Right ventricle myocardium superior (tissue), 1 donor: ENCODE measurements at regions not wholly inside any gene's neighbourhood (a gene's known extent, or its start where the extent isn't known, plus 50 kb on each side); places are given as distances from the start of the nearest gene placed in this dataset.

ENCODE experiments used
- ATAC-seq: fragments of 200-7000 bp; cut with Tn5 transposase; one replicate; pipeline ENCODE4 v1.9.1; 2020; ENCODE audit warnings: mild to moderate bottlenecking; ENCODE audit not compliant: poor library complexity
- DNase-seq: peaks from one replicate; pipeline ENCODE4 v3.0.0-alpha.2; 2020
- intact Hi-C: fragments of 100-400 bp; cut with DNase I; formaldehyde crosslinking; loops from one replicate; pipeline ENCODE4 v1.11.2; 2022
- donor health status: DM: no; HTN: yes; CAD: no; lungs with severe emphysema.

DNA sequence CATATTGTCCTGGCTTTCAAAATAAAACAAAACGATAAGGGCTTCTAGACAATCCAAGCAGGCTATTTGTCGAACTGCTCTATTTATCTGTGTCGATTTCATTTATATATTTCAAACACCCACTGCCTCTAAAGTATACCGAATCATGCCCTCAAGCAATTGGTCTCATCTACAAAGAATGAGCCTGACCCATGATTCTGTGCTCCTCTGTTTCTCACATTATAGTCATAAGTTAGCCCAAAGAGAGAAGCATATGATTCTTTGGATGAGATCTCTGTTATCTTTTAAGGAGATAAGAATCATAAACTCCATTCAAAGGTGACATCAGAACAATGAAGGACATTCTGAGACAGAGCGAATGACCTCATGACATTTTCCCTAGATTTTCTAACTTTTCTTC, 191.1 kb downstream of the MAP2K6 start:
- DNase-seq (no peak), ATAC-seq (no peak)
- intact Hi-C loops: loop anchor here (10.0 kb wide), 1 partner anchor 539 kb away; no protein-coding TSS in a partner anchor

DNA sequence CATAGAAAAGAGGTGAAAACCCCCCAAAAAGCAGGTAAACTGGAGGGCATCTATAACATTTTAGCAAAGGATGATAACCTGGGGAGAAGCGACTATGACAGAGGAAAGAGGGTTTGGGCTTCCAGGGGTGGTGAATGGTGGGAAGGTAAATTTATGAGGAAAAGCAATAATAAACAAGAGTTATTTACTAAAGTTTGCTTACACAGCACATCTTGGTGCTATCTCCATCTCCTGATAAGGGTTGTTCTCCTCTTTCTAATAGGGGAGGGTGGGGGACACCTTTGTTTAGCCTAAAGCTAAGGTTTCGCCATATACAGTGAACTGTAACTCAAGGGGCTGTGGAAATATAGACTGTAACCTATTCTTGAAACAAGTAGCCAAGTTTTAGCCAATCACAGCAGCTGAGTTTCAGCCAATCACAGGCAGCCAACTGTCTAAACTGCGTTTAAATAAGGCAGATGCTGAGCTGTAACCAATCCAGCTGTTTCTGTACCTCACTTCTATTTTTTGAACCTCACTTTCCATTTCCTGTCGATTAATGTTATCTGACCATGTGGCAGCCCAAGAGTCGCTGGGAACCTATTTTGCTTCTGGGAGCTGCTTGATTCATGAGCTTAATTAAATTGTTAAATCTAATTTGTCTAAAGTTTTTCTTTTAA, 191.8 kb downstream of the MAP2K6 start:
- intact Hi-C loops: loop anchor here (10.0 kb wide), 1 partner anchor 539 kb away; no protein-coding TSS in a partner anchor

DNA sequence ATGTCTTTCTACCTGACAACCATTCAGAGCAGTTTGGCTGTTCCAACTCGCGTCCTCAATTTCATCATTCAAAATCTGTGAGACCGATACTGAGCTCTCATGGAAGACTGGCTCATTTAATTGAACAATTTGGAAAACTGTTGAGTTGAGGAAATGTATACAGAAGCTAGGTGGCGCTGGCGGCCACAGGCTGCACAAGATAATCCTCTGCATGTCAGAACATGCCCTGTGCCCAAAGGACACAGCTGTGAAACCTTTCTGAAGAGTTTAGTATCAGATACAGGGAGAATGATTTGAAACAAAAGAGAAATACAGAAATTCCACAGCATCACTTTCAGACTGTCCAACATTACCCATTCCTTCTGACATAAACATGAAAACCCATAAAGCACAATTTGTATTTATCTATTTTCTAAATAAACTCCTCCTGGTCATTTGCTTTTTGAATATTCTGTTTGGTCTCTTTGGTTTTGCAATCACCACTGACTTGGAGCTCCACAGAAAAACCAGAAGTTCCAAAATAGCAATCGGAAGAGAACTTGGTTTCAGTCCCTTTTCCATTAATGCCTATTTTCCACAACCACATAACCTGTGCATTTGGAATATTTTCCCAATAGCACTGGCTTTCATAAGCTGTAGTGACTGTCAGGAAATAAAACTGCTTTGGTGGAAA, 192.8 kb downstream of the MAP2K6 start:
- ATAC-seq: peak; percentile 94
- intact Hi-C loops: loop anchor here (10.0 kb wide), 1 partner anchor 538 kb away; no protein-coding TSS in a partner anchor

More for the DNA sequence above, 191.8 kb downstream of the MAP2K6 start:
- no peak for DNase-seq
- no peak for ATAC-seq

DNA sequence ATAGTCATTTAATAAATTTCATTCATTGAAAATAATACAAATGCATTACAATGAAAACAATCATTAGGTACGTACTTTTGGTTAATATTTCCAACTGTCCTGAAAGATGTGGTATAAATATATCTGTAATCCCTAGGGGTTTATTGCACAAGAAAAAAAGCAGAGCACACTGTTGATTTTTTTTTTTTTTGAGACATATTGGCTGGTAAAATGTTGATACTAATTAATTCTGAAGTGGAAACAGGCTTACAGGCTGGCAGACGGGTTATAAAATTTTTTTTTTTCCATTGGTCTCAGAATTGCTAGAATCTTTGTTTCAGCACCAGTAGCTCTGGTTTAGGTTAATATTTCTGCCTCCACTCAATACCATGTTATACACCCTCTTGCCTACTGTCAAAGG, 193.6 kb downstream of the MAP2K6 start:
- intact Hi-C loops: loop anchor here (10.0 kb wide), 1 partner anchor 537 kb away; no protein-coding TSS in a partner anchor
- ATAC-seq (no peak), DNase-seq (no peak)

More for the DNA sequence above, 192.8 kb downstream of the MAP2K6 start:
- peak; percentile 85 for DNase-seq

DNA sequence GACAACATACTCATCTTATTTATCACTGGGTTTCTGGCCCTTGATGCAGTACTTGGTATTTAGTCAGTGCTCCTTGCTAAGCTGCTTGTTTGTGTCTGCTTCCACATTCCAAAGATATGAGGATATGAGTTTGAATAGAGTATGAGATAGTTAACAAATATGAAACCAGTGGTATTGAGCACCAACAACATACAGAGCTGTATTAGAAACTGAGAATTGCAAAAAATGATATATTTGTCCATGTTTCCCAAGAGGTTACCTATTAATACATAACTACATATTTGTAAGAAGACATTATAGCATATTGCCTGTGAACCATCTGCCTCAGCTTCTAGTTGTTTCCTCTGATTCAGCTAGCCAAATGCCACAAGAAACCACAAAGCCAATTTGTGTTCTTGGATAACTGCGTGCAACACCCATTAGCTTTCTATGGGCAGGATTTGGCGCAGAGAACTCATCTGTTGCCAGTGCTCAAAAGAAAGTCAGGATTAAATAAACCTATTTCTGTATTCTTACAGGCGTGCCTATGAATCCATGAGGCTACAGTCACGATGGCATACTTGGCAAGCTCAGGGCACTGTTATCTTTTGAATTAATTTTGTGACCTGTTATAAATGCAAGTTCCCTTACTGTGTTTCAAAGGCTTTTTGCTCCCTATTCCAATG, 194.4 kb downstream of the MAP2K6 start:
- DNase-seq: no peak
- ATAC-seq: peak; percentile 70
- intact Hi-C loops: loop anchor here (10.0 kb wide), 1 partner anchor 536 kb away; no protein-coding TSS in a partner anchor

DNA sequence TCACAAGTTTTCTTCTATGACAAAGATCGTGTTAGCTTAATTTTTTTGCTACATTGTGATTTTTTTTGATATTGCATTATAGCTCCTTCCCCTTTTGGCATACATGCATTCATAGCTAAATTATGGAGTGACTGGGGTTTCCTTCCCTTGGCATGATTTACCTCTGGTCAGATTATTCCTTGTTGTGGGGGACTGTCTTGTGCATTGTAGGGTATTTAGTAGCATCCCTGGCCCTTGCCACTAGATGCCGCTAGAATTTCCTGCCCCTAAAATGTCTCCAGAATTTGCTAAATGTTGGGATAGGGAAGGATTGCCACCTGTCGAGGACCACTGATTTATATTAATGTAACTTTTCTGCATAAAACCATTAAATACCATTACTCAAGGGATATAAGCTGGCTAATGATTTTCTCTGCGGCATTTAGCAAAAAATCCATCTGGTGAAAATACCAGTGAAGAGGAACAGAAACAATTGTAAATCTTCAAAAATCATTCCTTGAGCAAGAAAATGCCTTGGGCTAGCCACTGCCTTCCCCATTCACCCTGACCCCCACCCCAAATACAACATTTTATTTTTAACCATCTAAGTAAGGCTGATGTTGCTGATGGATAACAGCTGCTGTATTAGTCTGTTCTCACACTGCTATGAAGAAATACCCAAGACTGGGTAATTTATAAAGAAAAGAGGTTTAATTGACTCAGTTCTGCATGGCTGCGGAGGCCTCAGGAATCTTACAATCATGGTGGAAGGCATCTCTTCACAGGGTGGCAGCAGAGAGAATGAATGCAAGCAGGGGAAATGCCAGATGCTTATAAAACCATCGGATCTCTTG, 195.2 kb downstream of the MAP2K6 start:
- intact Hi-C loops: loop anchor here (10.0 kb wide), 1 partner anchor 535 kb away; no protein-coding TSS in a partner anchor

DNA sequence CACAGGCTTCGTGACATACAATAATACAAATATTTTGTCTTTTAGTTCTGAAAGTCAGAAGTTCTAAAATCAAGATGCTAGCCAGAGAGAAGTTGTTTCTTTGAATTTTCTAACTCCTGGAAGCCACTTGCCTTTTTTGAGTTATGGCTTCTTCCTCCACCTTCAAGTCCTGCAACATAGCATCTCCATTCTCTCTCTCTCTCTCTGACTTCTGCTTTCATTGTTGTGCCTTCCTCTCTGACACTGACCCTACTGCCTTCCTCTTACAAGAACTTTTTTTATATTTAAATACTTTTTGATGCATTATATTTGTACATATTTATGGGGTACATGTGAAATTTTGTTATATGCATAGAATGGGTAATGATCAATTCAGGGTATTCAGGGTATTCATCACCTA, 205.9 kb downstream of the MAP2K6 start:
- ATAC-seq (no peak), DNase-seq (no peak)
- intact Hi-C loops: no loop called here

More for the DNA sequence above, 195.2 kb downstream of the MAP2K6 start:
- peak; percentile 53 for ATAC-seq
- no peak for DNase-seq

DNA sequence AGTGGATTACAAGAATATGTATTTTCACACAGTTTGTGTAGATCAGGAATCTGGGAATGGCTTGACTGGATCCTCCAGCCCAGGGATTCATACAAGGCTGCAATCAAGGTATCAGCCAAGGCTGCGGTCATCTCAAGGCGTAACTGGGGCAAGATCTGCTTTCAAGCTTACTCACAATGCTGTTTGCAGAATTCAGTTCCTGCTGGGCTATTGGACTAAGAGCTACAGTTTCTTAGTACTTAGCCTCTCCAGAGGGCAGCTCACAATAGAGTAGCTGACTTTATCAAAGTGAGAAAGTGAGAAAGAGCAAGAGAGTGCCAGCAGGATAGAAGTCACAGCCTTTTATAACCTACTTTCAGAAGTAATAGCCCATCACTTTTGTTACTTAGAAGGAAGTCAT, 211.0 kb downstream of the MAP2K6 start:
- no peak for ATAC-seq
- intact Hi-C loops: no loop called here

DNA sequence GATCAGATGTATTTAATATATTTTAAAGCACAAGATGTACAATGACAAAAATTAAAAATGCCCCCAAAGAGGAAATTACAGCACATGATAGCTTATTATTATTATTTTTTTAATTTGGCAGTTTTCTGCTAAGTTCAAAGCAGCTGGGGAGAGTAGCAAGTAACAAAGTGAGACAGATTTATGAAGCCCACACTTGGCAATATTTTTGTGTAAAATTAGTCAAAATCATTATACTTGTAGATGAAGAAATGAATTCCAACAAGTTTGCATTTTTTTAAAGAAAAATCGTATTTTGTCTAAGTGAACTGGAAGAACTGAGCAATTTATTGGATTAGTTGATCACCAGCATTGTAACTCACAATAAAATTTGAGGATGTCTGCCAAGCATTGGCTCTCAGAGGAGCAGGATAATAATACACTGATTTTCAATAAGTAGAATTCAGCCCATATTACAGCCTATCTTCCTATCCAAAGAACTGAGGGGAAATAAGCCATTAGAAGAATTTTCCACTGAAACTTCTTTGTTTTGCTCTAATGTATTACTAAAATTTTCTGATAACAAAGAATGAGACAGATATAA, 215.6 kb downstream of the MAP2K6 start:
- intact Hi-C loops: no loop called here
- ATAC-seq (no peak), DNase-seq (no peak)

More for the DNA sequence above, 211.0 kb downstream of the MAP2K6 start:
- no peak for DNase-seq

DNA sequence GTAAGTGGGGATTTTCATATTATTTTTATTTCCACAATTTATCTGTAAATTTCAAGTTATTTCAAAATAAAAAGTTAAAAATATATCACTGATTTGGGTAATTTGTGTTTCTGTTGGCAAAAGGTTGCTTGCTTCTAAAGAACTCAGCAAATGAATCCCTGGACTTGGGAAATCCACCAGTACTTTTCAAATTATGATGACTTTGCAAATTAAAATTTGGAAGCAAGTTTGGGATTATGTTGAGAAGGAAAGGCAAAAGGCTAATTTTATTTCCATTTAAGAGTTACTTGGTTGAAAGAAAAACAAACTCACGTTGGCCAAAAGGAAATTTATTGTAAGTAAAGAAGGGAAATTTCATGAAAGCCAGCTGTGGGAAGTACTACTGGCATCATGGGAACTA, 220.3 kb downstream of the MAP2K6 start:
- intact Hi-C loops: no loop called here
- DNase-seq: no peak
- no peak for ATAC-seq

DNA sequence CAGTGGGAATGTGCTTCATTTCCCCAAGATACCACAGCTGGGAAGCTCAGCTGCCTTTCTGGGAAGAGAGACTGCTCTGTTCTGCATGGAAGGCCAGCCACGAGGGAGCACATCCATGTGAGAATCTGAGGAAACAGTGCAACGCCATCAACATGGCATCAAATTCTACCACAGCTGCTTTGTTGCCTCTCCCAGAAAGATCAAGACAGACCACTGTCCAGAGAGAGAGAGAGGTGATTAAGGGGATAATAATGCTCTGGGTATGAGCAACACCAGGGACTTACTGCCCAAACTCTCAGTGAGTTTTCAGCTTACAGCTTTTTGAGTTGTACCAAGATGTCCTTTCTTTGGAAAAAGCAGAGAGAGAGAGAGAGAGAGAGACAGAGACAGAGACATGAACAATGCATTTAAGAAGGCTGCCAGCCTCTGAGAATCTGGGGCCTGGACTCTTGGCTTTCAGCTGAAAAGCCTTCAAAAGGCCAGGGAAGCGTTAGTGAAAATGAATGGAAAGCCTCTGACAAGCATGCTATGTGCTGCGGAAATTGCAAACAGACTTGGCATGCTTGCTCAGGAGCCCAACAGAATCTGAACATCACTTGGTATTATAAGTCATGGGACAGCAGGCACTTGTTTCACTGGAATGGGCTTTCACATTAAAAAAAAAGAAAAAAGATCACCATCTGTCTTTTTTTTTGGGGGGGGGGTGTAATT, 223.1 kb downstream of the MAP2K6 start:
- ATAC-seq (no peak), DNase-seq (no peak)
- intact Hi-C loops: no loop called here

DNA sequence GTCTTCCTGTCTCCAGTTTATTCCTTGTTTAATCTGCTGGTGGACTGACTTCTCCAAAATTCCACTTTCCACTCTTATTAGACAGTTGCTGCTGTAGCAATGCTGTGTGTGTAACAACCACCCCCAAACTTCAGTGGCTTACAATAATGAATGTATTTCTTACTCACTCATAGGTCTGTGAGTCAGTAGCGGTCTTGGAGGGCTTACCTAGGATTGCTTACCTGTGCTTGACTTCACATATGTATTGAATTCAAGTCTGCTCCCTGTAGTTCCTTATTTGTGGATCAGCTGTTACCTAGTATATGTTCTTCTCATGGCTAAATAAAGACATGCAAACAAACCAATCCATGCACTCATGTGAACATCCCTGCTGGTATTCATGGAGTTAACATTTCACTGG, 224.6 kb downstream of the MAP2K6 start:
- no peak for ATAC-seq
- no peak for DNase-seq
- intact Hi-C loops: no loop called here

DNA sequence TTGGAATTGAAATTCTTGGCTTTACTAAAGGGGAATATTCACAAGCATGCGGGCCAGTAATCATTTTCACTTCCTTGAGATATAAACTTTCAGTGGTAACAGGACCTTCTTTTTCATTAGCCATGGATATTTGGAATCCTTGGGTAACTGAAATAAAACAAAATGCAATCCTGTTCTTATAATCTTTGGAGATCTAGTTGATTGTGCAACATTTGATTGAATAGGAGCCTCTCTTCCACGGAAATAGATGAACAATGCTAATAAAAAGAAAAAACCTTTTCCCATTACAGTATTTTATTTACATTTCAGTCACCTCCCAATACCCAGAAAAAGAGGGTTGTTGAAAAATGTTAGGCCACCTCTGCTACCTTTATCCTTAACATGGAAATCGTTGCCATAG, 225.6 kb downstream of the MAP2K6 start:
- ATAC-seq (no peak), DNase-seq (no peak)
- intact Hi-C loops: loop anchor here (10.0 kb wide), 1 partner anchor 65 kb away; no protein-coding TSS in a partner anchor

DNA sequence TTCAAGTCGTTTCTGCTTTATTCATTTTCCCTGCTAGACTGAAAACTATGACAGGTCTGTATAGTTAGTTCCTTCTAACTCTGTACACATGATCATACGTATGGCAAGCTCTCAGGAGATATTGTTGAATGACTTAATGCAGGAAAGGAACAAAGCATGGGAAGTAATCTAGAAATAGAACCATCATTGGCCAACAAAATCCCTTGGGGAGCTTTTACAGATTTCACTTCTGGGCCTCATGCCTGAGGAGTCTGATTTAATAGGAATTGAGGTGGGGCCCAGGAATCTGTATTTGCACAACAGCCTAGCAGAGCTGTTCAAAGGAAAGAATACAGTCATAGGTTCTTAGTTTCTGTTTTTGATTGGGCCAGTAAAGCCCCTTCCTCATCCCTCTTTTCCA, 229.2 kb downstream of the MAP2K6 start:
- no peak for ATAC-seq
- intact Hi-C loops: loop anchor here (10.0 kb wide), 1 partner anchor 61 kb away; no protein-coding TSS in a partner anchor
- no peak for DNase-seq

DNA sequence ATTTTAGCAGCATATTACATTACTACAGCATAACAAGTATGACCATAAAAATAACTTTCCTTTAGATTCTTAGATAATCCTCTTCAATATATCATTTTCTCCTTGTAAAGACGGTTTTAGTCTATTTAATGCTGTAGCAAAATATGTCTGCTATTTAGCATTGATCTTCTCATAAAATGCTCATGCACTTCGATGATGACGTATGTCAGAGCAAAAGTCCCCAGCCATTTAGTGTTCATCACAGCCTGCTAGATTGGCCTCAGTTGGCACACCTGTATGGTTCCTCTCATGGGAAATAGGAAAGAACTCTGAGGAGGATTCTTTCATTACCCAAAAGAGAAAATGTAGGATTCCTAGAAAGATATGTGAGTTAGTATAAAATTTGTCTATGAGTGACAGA, 232.2 kb downstream of the MAP2K6 start:
- intact Hi-C loops: loop anchor here (10.0 kb wide), 1 partner anchor 58 kb away; no protein-coding TSS in a partner anchor
- DNase-seq: no peak
- ATAC-seq: no peak

DNA sequence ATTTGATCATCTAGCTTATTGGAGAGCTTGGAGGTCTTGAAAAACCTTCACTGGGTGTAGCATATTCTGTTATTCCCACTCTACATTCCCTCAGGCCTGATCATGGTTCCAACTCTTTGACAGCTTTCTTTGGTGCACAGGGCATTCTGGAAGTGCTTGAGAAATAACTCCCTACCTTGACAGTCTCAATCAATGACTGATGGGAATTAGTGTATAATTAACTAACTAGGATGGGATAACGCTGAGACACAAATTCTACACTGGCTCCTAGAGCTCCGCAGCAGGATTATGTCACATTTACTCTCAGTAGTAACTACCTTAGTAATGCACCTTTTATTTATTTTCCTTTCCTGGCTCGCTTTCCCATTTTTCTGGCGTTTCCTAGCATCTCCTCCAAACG, 236.4 kb downstream of the MAP2K6 start:
- intact Hi-C loops: no loop called here
- DNase-seq (no peak), ATAC-seq (no peak)

DNA sequence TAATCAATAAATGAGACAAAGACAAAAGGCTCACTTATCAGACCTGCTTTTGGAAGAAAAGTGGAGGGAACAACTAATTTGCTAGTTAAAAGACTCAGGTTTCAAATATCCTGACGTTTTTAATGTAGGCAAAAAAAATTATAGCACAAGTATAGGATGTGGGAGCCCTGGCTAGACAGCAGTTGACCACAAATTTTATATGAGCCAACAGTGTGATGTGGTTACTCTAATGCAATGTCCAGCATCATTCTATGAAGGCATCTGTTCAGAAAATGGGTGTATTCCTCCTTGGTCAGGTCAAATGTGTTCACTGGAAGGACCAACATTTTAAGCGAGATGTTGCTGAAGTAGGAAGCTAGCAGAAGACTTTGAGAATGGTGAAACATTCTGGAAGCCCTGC, 237.4 kb downstream of the MAP2K6 start:
- intact Hi-C loops: no loop called here
- ATAC-seq (no peak), DNase-seq (no peak)
